DMS153 treated with DMSO at 0.1 percent for 48 hours (cell line): ENCODE measurements at regions not wholly inside any gene's neighbourhood (a gene's known extent, or its start where the extent isn't known, plus 50 kb on each side); places are given as distances from the start of the nearest gene placed in this dataset.

Experiments used
- DNase-seq: peaks from one replicate; lab custom pipeline; 2025; ENCODE audit not compliant: unreplicated experiment; lab: John Stamatoyannopoulos, UW

DNA sequence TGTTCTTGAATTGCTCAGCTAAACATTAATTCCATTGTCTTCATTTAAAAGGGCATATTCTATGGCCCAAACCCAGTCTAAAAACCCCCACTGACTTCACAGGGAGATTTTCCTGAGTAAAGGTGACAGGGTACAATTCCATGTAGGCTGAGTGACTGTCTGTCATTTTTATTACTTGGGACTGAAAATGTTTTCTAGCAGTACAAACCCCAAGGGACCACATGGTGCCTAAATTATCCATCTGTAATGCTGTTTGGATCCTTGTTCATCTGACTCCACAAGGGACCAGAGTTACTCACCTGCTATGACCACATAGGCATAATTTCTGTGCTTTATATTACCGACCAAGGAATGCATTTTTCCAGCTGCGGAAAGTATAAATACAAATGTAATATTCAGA is 349.1 kb downstream of the ZNF608 start:
- DNase-seq, result no peak

DNA sequence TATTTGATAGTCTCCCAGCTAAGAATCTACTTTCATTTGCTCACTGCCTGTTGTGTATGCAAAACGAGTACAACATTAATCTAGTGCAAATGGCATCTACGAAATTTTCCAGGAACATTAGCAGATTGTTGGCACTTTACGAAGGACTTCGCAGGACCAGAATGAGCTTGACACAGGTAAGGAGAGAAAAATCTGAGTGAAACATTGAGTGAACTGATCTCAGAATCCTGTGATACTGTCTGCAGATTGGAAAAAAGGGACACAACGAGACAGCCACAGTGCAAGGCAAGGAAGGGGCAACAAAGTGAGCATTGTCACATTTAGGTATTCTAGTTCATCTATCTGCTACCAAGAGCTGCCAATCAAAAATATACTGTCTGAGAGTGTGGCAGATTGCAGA is 350.5 kb downstream of the ZNF608 start:
- DNase-seq, result no peak

GRCh38 chr5:124395287-124395686 is 351.2 kb downstream of the ZNF608 start:
- DNase-seq, result no peak

GRCh38 chr5:124394700-124395245 is 351.7 kb downstream of the ZNF608 start:
- no peak for DNase-seq

DNA sequence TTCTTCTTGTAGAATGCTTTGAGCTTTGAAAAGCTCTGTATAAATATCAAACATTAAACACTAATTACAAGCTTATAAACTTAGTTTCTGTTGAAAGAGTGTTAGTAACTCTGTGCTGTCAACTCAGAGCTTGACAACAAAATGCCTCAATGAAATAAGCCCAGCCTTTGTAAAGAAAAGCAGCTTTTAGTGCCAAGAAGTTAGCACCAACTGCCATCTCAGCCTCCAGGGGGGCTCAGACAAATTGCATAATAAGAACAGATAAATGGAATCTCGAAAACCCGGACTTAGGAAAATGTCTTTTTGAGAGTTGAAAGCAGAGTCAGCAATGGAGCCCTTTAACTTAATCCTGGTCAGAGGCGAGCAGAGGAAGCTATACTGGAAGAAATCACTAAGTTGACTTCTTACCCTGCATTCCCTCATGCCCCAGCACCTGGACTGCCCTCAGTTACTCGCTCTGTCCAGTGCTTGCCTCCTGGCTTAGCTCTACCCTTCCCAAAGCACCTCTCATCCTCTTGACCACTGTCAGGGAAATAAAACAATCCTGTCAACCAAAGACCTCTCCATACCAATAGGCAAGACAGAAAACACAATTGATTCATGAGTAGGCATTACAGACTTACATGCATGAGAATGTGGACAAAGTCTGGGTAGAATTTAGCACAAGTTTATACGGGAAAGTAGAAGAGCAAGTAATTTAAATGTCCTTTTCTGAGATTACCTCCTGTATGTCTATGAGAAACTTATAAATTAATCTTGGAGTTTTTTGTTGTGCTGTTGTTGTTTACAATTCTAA is 352.7 kb downstream of the ZNF608 start:
- no peak for DNase-seq

DNA sequence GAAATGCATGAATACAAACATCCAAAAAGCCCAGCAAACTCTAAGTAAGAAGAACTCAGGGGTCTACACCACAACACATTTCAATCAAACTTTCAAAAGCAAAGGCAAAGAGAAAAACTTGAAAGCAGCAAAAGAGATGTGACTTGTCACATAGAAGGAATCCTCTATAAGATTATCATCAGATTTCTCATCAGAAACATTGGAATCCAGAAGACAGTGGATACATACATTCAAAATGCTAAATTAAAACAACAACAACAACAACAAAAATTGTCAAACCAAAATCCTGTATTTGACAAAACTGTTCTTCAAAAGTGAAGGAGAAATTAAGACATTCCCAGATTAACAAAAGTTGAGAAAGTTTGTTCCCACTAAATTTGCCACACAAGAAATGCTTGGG is 362.7 kb downstream of the ZNF608 start:
- DNase-seq, result no peak

- DNase-seq, result no peak
These were observed 369.1 kb downstream of the ZNF608 start for GRCh38 chr5:124377386-124377785.

DNA sequence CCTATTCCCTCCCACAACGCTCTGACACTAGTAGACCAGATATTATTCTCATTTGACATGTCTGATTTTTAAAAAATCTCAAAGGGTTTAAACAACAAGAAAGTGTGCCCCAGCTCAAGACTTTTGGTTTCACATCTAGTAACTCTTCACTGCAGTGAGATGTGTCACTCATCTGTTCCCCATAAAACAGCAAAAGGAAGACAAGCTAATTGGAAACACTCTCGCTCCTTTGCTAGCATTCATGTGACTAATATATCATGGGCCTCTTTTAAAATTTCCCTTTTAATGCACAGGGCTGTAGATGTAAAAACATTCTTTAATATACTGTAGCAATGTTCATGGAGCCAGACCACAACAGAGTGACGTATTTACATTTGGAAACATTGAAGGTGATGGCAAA is 372.6 kb downstream of the ZNF608 start:
- no peak for DNase-seq

DNA sequence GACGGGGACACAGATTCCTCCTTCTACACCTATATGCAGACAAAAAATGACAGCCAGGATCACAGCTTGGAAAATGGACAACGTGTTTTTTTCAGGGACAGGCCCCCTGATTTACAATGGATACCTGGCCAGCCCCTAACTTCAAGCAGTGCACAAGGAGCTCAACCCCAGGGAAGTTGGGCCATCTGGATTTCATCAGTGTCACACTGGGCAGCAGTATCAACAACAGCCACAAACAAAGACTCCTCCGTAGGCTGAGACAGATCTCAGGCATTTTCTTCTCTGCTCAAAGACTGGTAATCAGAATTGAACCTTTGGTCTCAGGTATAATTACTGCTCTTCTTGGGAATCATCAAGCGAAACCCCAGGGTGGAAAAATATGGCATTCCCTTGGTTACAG is 374.0 kb downstream of the ZNF608 start:
- no peak for DNase-seq

DNA sequence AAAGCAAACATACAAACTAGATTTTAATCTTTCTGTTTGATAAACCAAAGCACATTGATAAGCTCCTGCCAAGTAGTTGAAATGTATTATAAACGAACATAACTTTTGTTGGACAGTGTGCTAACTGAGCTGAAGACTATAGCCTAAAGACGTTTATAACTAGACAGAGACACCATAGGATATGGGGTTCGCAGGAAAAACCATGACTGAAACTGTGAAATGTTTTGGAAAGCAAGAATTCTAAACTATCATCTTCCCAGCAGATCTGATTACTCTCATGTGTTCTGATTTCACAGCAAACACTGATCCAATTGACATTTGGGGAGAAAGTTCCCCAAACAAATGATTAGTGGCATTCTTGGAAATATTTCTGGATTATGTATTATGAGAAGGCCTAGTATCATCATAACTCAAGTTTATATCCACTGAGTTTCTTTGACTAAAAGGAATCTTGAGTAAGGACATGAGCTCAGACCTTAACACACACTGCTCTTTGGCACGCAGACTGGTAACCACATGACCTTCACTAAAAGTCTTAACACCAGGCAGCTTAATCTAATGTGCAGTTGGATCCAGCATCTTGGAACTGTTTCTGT is 375.2 kb downstream of the ZNF608 start:
- no peak for DNase-seq

GRCh38 chr5:124370601-124371000 is 375.8 kb downstream of the ZNF608 start:
- DNase-seq, result no peak

DNA sequence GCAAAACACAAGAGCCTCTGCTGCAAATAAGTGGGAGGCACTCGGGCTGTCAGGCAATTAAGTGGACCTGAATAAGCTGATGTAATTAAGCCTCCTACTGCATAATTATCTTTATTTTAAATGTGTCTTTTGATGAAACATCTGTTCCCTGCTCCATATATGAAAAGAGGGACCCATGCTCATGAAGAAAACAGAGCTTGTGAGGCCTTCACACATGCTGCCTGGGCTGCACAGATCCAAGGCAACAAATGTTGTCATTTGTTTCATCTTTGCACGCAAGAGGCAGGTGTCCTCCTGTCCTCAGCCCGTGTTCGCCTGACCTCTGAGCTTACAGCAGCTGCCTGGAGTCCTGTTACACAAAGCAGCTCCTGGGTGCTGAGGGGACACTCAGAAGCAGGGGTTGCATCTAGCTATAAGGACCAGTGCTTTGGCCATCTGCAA is 381.1 kb downstream of the ZNF608 start:
- peak; percentile 32 for DNase-seq

DNA sequence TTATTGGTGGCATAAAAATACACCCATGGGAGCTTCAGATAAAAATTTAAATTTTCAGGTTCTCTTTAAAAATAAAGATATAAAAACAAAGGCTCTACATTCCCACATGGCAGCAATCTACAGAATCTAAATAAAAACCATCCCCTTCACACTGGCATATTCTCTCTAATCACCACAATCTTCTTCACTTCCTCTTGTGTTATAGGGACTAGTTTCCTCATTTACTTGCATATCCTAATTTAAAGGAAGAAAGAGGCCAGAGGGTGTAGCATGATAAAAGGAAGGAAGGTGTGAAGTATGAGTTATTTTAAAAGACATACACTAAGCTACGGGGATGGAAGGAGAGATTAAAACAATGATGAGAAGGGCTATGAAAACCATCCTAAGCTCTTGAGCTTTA is 390.5 kb downstream of the ZNF608 start:
- DNase-seq, result no peak

DNA sequence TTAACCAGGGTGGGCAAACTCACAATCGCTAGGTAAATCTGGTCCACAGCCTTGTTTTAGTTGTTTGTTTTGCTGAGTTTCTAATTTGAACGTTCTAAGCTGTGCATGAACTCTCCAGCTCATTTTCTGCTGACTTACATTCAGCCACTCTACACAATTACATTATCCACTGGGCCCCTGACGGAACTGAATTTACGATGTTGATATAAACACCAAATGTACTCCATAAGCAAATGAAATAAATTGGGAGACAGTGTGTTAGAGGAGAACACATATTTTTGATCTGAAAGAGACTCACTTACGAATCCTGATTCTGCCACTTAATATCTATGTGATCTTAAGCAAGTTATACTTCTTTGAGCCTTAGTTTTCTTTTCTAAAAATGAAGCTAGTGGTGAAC is 393.4 kb downstream of the ZNF608 start:
- DNase-seq, result no peak

DNA sequence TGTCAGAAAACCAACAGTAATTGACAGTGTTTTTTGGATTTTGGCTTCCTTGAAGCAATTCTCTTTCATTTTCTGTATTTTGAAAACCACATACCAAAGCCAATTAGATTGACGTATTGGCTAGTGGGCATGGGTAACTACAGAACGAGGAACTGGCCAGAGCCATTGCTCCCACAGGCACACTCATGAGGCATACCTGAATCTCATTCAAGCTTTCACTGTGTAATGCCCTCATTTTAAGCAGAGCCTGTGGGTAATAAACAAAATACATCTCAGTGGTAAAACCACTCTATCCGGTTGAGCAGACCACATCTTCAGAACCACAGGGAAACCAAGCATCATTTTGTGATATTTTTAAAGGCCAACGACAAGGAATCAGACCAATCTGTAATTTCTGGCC is 394.1 kb downstream of the ZNF608 start:
- no peak for DNase-seq

DNA sequence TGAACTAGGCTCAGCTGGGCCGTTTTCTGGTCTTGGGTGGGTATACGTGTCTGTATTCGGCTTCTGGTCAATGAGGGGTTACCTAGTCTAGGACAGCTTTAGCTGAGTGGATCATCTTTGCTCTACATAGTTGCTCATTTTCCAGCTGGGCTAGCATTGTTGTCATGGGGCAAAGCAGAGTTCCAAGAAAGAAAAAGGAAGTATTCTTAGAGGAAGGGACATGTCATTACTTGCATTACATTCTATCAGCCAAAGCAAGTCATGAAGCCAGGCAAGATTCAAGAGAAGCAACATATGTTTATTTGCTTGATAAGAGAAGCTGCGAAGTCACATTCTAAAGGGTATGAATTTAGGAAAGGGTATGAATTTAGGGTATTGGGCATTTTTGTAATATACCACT is 396.5 kb downstream of the ZNF608 start:
- DNase-seq, result no peak

- no peak for DNase-seq
These were observed 403.0 kb downstream of the ZNF608 start for GRCh38 chr5:124343451-124343867.

- DNase-seq, result no peak
These were observed 403.5 kb downstream of the ZNF608 start for GRCh38 chr5:124342986-124343385.

GRCh38 chr5:124342584-124342983 is 403.9 kb downstream of the ZNF608 start:
- no peak for DNase-seq

DNA sequence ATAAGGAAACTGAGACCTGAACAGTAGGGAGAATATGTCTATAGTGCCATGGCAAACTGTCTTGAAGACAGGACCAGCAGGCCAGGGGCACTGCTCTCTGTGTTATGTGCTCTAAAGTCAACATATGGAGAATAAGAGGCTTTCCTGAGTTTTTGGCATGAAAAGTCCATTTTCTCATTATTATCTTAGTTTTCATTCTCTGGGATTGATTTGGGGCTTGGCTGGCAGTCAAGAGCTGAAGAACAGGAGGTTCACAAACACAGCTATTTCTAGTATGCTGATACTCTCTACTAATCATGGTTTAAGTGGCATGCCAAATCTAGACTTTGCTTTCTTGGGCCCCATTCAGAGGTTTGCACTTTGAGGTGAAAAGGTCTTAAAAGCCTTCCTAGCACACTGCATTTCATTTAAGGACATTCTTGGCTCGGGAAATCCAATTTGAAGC is 404.4 kb downstream of the ZNF608 start:
- no peak for DNase-seq

DNA sequence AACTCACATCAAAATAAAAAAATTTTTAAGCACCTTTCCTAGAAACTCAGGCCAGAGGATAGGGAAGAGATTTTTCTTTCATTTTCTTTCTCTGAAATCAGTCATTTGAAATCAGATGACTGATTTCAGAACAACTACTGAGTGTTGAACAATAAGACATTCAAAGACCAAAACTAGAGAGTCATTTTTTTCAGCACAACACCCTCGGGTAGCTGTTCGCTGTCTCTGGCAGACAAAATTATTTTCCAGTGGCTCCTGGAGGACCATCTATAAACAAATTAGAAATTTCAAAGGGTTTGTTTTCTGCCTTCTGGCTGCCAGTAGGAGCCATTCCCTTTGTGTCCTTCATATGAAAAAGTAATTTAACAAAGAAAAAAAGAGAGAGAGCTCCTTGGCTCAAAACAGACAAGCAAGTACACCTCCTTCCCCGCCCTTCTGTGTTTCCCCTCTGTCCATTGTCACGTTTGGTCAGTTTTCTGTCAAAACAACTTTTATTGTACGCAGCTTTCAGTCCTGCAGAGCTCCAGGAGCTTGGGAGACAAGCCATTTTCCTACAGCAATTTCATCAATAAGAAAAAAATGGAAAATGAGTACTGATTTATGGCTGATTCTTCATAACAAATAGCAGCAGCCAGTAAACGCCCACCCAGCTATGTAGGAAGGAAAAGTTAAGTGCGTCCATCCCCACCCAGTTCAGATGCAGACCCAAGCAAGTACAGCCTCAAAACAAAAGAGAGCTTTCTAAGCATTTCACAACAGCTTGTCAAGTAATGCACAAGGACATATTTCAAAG is 405.2 kb downstream of the ZNF608 start:
- DNase-seq, result no peak

DNA sequence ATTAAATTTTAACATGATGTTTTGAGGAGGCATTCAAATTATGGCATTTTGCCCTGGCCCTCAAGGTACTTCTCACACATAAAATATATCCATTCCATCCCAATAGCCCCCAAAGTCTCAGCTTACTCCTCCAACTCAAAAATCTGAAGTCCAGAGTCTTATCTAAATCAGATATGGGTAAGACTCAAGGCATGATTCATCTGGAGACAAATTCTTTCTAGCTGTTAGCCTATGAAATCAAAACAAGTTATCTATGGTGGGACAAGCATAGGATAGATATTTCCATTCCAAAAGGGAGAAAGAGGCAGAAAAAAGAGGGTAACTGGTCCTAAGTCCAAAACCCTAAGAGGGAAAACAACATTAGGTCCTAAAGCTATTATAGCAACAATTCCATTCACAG is 408.4 kb downstream of the ZNF608 start:
- no peak for DNase-seq
